Type B pancreatic cell (in vitro differentiated cells): ENCODE measurements at regions not wholly inside any gene's neighbourhood (a gene's known extent, or its start where the extent isn't known, plus 50 kb on each side); places are given as distances from the start of the nearest gene placed in this dataset.

Source experiments
- DNase-seq: peaks from one replicate; pipeline ENCODE4 v3.0.0; 2021; ENCODE audit warnings: mixed read lengths; ENCODE audit not compliant: unreplicated experiment; ENCODE audit errors: extremely low spot score
- H3K27ac Mint-ChIP-seq: 2 replicates; pipeline ENCODE4 v1.8.0; 2021; ENCODE audit warnings: mild to moderate bottlenecking, mixed read lengths
- H3K27me3 Mint-ChIP-seq: 2 replicates; pipeline ENCODE4 v1.8.0; 2021; ENCODE audit warnings: mixed read lengths
- H3K36me3 Mint-ChIP-seq: 2 replicates; pipeline ENCODE4 v1.8.0; 2021; ENCODE audit warnings: mixed read lengths
- H3K4me1 Mint-ChIP-seq: one replicate; pipeline ENCODE4 v1.8.0; 2021; ENCODE audit warnings: mixed read lengths; ENCODE audit not compliant: unreplicated experiment
- H3K4me3 Mint-ChIP-seq: 2 replicates; pipeline ENCODE4 v1.8.0; 2021; ENCODE audit warnings: mild to moderate bottlenecking, mixed read lengths
- H3K9me3 Mint-ChIP-seq: 2 replicates; pipeline ENCODE4 v1.8.0; 2021; ENCODE audit warnings: mixed read lengths
- CTCF ChIP-seq: fragments of 200-600 bp; sonication (generic); conservative IDR thresholded peaks from 2 replicates; pipeline ENCODE4 v1.5.0; 2021; ENCODE audit warnings: antibody characterized with exemption, mild to moderate bottlenecking

- DNase-seq = no peak
- Mint-ChIP-seq H3K27me3 (peaks cover 29% of the 10 kb centered on the region), H3K9me3 (peaks cover 10% of the 10 kb centered on the region), H3K36me3 (no peaks in the 10 kb centered on the region), H3K4me1 (no peaks in the 10 kb centered on the region), H3K27ac (no peak overlapping the region), H3K4me3 (no peak overlapping the region)
- TF ChIP-seq CTCF = no peak
These were observed 126.2 kb upstream of the KLHL25 start for GRCh38 chr15:85920956-85921355.

- Mint-ChIP-seq H3K9me3 (no peaks in the 10 kb centered on the region), H3K36me3 (no peaks in the 10 kb centered on the region), H3K27ac (no peak overlapping the region), H3K27me3 (peaks cover 30% of the 10 kb centered on the region), H3K4me1 (no peaks in the 10 kb centered on the region), H3K4me3 (no peak overlapping the region)
- no peak for TF ChIP-seq CTCF
- DNase-seq = no peak
These were observed 129.4 kb upstream of the KLHL25 start for GRCh38 chr15:85924088-85924487.

GRCh38 chr15:85925649-85926237 is 131.0 kb upstream of the KLHL25 start:
- no peaks in the 10 kb centered on the region for H3K9me3 Mint-ChIP-seq
- no peak for DNase-seq
- H3K27ac Mint-ChIP-seq = no peak overlapping the region
- H3K4me1 Mint-ChIP-seq = no peaks in the 10 kb centered on the region
- no peaks in the 10 kb centered on the region for H3K36me3 Mint-ChIP-seq
- TF ChIP-seq CTCF = no peak
- H3K4me3 Mint-ChIP-seq = no peak overlapping the region
- H3K27me3 Mint-ChIP-seq = peaks cover 27% of the 10 kb centered on the region

GRCh38 chr15:85926834-85927233 is 132.1 kb upstream of the KLHL25 start:
- H3K27me3 Mint-ChIP-seq = peaks cover 30% of the 10 kb centered on the region

GRCh38 chr15:85927931-85928537 is 133.3 kb upstream of the KLHL25 start:
- Mint-ChIP-seq H3K4me3 (no peak overlapping the region), H3K4me1 (no peaks in the 10 kb centered on the region), H3K27ac (no peak overlapping the region), H3K9me3 (no peaks in the 10 kb centered on the region), H3K27me3 (peaks cover 27% of the 10 kb centered on the region), H3K36me3 (no peaks in the 10 kb centered on the region)
- no peak for DNase-seq
- no peak for TF ChIP-seq CTCF

More at GRCh38 chr15:85926834-85927233, 132.1 kb upstream of the KLHL25 start:
- H3K36me3 Mint-ChIP-seq = no peaks in the 10 kb centered on the region
- no peak for DNase-seq
- no peak overlapping the region for H3K27ac Mint-ChIP-seq
- no peaks in the 10 kb centered on the region for H3K9me3 Mint-ChIP-seq
- no peaks in the 10 kb centered on the region for H3K4me1 Mint-ChIP-seq
- TF ChIP-seq CTCF = no peak
- H3K4me3 Mint-ChIP-seq = no peak overlapping the region
